SU-DHL-6 (cell line): ENCODE measurements at regions not wholly inside any gene's neighbourhood (a gene's known extent, or its start where the extent isn't known, plus 50 kb on each side); places are given as distances from the start of the nearest gene placed in this dataset.

Experiments used
- EZH2phosphoT487 ChIP-seq: fragments of 200-600 bp; sonication (generic), shearing (Covaris generic); conservative IDR thresholded peaks from 2 replicates; pipeline ENCODE4 v1.6.1; 2018; ENCODE audit warnings: mild to moderate bottlenecking, antibody characterized with exemption, low read length, moderate library complexity, mixed read lengths
- TF ChIP-seq, protein P1 (sequence below): fragments of 200-600 bp; sonication (generic); IDR thresholded peaks from one replicate; pipeline ENCODE4 v1.5.1; 2017; ENCODE audit warnings: antibody characterized with exemption, mild to moderate bottlenecking, low read length, moderate library complexity; ENCODE audit not compliant: insufficient read depth, poor library complexity, severe bottlenecking

GRCh38 chr5:175284806-175285205 lies 159.2 kb downstream of the DRD1 start:
- TF ChIP-seq, protein P1, sequence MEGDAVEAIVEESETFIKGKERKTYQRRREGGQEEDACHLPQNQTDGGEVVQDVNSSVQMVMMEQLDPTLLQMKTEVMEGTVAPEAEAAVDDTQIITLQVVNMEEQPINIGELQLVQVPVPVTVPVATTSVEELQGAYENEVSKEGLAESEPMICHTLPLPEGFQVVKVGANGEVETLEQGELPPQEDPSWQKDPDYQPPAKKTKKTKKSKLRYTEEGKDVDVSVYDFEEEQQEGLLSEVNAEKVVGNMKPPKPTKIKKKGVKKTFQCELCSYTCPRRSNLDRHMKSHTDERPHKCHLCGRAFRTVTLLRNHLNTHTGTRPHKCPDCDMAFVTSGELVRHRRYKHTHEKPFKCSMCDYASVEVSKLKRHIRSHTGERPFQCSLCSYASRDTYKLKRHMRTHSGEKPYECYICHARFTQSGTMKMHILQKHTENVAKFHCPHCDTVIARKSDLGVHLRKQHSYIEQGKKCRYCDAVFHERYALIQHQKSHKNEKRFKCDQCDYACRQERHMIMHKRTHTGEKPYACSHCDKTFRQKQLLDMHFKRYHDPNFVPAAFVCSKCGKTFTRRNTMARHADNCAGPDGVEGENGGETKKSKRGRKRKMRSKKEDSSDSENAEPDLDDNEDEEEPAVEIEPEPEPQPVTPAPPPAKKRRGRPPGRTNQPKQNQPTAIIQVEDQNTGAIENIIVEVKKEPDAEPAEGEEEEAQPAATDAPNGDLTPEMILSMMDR, result no peak
- no peak for TF ChIP-seq EZH2phosphoT487
